NB4 (cell line): ENCODE measurements at regions not wholly inside any gene's neighbourhood (a gene's known extent, or its start where the extent isn't known, plus 50 kb on each side); places are given as distances from the start of the nearest gene placed in this dataset.

Experiments used
- DNase-seq: peaks from one replicate; pipeline ENCODE4 v3.0.0; 2010; ENCODE audit warnings: low read depth
- H3K4me3 ChIP-seq: one replicate; pipeline ENCODE4 v1.5.1; 2011; ENCODE audit warnings: mild to moderate bottlenecking, low read depth, low read length, moderate library complexity
- MYC ChIP-seq: IDR thresholded peaks from 2 replicates; pipeline ENCODE4 v1.6.1; 2011; ENCODE audit warnings: low read depth, low read length
- POLR2A ChIP-seq: IDR thresholded peaks from 2 replicates; pipeline ENCODE4 v1.6.1; 2011; ENCODE audit warnings: mild to moderate bottlenecking; ENCODE audit not compliant: insufficient read length; ENCODE audit errors: extremely low read depth
- TF ChIP-seq, protein P1 (sequence below): IDR thresholded peaks from one replicate; pipeline ENCODE4 v1.5.1; 2012; ENCODE audit warnings: low read depth, low read length
- TF ChIP-seq, protein P2 (sequence below): IDR thresholded peaks from 2 replicates; pipeline ENCODE4 v1.6.1; 2011; ENCODE audit warnings: low read depth, low read length

DNA sequence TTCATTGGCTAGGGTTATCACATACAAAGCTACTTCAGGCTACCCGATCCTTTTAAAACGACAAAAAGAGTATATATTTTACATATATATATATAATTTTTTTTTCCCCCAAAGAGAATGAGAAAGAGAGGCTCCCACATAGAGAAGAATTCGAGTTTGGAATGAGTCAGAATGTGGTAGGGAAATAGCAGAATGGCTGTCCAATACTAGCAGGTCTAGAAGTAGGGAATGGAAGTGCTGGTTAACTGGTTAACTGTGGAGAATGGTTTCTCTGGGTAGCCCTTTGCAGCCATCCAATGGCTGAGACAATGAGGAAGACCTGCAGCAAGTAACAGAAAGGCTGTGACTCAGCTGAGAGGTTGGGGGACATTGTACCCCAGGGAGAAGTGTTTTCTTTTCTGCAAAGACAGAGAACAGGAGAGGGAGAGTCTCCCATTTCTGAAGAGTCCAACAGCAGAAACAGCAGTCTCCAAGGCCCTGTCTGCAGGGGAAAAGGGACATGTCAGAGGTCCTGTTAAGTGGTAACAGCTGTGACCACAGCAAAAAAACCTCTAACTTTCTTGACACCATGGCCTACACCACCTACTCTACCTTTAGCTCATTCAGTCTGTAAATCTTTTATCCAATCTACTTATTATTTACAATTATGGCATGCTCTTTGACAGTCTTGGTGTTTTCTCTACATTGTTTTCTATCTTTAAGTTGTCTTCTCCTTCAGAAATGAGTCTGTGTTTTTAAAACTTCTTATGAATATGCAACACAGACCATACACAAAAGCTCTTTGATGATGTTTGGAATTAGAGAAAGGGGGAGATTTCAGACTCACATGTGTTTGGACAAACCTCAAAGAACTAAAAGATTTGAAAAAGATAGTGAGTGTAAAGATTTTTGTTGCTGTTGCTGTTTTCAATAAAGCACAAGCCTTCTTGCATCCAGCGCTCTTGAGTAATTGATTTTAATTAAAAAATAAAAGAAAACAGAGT lies 116.1 kb upstream of the SLC7A14 start:
- no peak overlapping the region for H3K4me3 ChIP-seq
- TF ChIP-seq, protein P1, sequence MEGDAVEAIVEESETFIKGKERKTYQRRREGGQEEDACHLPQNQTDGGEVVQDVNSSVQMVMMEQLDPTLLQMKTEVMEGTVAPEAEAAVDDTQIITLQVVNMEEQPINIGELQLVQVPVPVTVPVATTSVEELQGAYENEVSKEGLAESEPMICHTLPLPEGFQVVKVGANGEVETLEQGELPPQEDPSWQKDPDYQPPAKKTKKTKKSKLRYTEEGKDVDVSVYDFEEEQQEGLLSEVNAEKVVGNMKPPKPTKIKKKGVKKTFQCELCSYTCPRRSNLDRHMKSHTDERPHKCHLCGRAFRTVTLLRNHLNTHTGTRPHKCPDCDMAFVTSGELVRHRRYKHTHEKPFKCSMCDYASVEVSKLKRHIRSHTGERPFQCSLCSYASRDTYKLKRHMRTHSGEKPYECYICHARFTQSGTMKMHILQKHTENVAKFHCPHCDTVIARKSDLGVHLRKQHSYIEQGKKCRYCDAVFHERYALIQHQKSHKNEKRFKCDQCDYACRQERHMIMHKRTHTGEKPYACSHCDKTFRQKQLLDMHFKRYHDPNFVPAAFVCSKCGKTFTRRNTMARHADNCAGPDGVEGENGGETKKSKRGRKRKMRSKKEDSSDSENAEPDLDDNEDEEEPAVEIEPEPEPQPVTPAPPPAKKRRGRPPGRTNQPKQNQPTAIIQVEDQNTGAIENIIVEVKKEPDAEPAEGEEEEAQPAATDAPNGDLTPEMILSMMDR: no peak
- no peak for TF ChIP-seq POLR2A
- TF ChIP-seq MYC: no peak
- TF ChIP-seq, protein P2, sequence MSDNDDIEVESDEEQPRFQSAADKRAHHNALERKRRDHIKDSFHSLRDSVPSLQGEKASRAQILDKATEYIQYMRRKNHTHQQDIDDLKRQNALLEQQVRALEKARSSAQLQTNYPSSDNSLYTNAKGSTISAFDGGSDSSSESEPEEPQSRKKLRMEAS: no peak
- no peak for DNase-seq

DNA sequence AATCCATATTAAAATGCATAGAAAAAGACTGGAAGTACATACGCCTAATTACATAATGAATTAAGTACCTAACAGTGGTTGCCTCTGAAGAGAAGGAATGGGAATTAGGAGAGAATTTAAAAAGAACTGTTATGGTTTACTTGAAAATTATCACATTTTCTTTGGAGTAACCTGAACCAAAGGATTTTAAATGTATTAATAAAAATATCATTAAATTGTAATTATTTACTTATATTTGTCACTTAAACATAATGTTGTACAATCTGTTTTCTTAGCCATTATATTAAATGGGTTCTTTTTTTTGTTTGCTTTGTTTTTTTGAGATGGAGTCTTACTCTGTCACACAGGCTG lies 114.2 kb upstream of the SLC7A14 start:
- TF ChIP-seq, protein P1: no peak
- TF ChIP-seq POLR2A (no peak), MYC (no peak)
- TF ChIP-seq, protein P2: no peak
- no peak for DNase-seq
- H3K4me3 ChIP-seq: no peak overlapping the region

DNA sequence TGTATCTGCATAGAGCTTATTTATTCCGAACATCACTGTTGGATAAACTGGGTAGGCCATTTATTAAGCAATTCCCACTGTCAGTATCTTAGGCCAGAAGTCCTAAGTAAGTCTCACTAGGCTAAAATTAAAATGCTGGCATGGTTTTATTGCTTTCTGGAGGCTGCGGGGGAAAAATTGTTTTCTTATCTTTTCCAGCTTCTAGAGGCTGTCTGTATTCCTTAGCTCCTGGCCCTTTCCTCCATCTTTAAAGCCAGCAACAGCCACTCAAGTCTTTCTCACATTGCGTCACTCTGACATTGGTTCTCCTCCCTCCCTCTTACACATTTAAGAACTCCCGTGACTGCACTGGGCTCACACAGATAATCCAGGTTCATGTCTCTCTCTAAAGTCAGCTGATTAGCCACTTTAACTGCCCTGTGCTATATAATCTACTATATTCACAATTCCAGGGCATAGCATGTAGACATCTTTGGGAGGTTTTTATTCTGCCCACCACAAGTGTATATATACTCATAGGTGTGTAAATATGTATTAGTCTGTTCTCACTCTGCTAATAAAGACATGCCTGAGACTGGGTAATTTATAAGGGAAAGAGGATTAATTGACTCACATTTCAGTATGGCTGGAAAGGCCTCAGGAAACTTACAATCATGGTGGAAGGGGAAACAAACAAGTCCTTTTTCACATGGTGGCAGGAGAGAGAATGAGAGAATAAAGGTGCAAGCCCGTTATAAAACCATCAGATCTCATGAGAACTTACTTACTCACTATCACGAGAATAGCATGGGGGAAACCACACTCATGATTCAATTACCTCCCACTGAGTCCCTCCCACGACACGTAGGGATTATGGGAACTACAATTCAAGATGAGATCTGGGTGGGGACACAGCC lies 113.5 kb upstream of the SLC7A14 start:
- TF ChIP-seq MYC: no peak
- TF ChIP-seq, protein P1: no peak
- TF ChIP-seq, protein P2: no peak
- TF ChIP-seq POLR2A: no peak
- no peak overlapping the region for H3K4me3 ChIP-seq
- DNase-seq: no peak

DNA sequence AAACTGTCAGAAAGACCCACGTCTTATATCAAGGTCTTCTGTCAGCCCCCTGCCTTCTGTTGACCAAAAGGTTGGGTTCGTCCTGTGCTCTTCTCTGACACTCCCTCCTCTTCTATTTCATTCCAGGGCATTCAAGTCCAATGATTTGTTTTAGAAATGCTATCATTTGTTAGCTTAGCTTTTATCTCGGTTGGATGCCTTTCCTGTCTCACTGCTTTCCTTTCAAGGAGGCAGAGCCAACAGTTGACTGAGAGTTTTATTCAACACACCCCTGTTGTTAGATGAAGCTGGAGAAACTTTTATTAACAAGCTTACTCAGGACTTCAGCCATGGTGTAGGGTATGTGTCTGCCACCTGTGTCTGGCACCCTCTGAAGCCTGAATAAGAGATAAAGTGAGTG lies 112.0 kb upstream of the SLC7A14 start:
- TF ChIP-seq MYC: no peak
- TF ChIP-seq, protein P2: no peak
- DNase-seq: no peak

DNA sequence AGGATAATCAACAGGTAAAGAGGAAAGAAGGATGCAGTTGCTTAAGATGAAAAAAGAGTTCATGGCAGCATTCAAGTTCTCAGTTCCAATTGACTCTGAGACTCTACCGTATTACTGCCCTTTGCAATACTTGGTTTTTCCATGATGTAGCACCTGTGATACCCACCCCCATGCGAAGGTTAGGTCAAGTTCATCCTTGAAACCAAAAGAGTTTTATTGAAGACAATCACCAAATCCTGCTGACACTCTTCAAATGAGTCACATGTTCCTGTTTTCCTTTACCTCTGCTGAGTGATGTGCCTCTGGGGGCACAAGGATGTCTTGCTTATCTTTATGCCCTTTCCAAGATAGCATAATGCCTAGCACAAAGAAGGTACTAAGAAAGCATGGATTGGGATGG lies 111.3 kb upstream of the SLC7A14 start:
- no peak for DNase-seq
- no peak for TF ChIP-seq MYC
- TF ChIP-seq, protein P2: no peak
- TF ChIP-seq POLR2A: no peak
- TF ChIP-seq, protein P1: no peak
- no peak overlapping the region for H3K4me3 ChIP-seq

More for the DNA sequence above, 112.0 kb upstream of the SLC7A14 start:
- H3K4me3 ChIP-seq: no peak overlapping the region
